ENCODE measurements at regions not wholly inside any gene's neighbourhood (a gene's known extent, or its start where the extent isn't known, plus 50 kb on each side); places are given as distances from the start of the nearest gene placed in this dataset.

GRCh38 chr18:41464278-41464677 lies 490.8 kb upstream of the PIK3C3 start:
- CTCF ChIA-PET: no interaction called here
- no TSS peak for BruUV-seq (replicated peaks)
- RAD21 ChIA-PET (ENCODE audit: unreplicated experiment): no interaction called here
- Histone ChIP-seq H3K79me2 (ENCODE audit: control insufficient read depth, insufficient read depth, low read length) (no peaks in the 10 kb centered on the region), H3K4me3 (no peak overlapping the region), H3K27me3 (replicated peaks in 1 of 2; ENCODE audit: control insufficient read depth in 2 of 2, insufficient read depth in 2 of 2, low read length in 1 of 2) (no peaks in the 10 kb centered on the region), H3K4me2 (ENCODE audit: control insufficient read depth, insufficient read depth) (no peak overlapping the region), H3K4me1 (ENCODE audit: control insufficient read depth, insufficient read depth, low read length) (no peaks in the 10 kb centered on the region), H3K9ac (ENCODE audit: control insufficient read depth, insufficient read depth, low read length) (no peak overlapping the region), H3K27ac (ENCODE audit: control insufficient read depth, insufficient read depth) (no peak overlapping the region), H4K20me1 (ENCODE audit: control insufficient read depth, insufficient read depth) (no peaks in the 10 kb centered on the region), H3K9me3 (replicated peaks; ENCODE audit: control insufficient read depth, insufficient read depth, low read length) (no peaks in the 10 kb centered on the region), H2AFZ (ENCODE audit: control insufficient read depth, low read depth, low read length) (no peak overlapping the region), H3K36me3 (ENCODE audit: control insufficient read depth in 2 of 2, insufficient read depth in 2 of 2, low read length in 1 of 2) (no peaks in the 10 kb centered on the region)
- in situ Hi-C loops (cut with MboI) (no loop called here), intact Hi-C loops (cut with micrococcal nuclease; ENCODE audit: unreplicated experiment) (no loop called here)
- 6% methylated on average over 1 of the region's 1 CpG for WGBS (ENCODE audit: insufficient coverage, insufficient replicate concordance, low lambda C conversion rate, missing lambda C conversion rate)
- DNase-seq (ENCODE audit: low read depth, low spot score): no peak
- TF ChIP-seq GABPA (IDR thresholded peaks at IDR 0.05; ENCODE audit: low read depth) (no peak), SREBF2 (IDR thresholded peaks at IDR 0.05; ENCODE audit: low read length) (no peak), E4F1 (IDR thresholded peaks at IDR 0.05; ENCODE audit: borderline replicate concordance, partially characterized antibody) (no peak), MXI1 (IDR thresholded peaks at IDR 0.05; ENCODE audit: low read depth, low read length) (no peak), SKIL (IDR thresholded peaks at IDR 0.05; ENCODE audit: low read depth, poor library complexity, severe bottlenecking) (no peak), HDGF (IDR thresholded peaks at IDR 0.05) (no peak), EED (IDR thresholded peaks at IDR 0.05; ENCODE audit: low read depth) (no peak), CEBPB (IDR thresholded peaks at IDR 0.05; ENCODE audit: borderline replicate concordance in 1 of 2, low read depth in 2 of 2, low read length in 2 of 2) (no peak), IRF4 (IDR thresholded peaks at IDR 0.05; ENCODE audit: low read depth, low read length) (no peak)
- ATAC-seq: no peak
- SMC1A ChIA-PET (ENCODE audit: uncharacterized antibody, unreplicated experiment): no interaction called here
- POLR2A ChIA-PET: no interaction called here
- FAIRE-seq: no peak

All from GM12878 (cell line).